ENCODE measurements at regions not wholly inside any gene's neighbourhood (a gene's known extent, or its start where the extent isn't known, plus 50 kb on each side); places are given as distances from the start of the nearest gene placed in this dataset.

DNA sequence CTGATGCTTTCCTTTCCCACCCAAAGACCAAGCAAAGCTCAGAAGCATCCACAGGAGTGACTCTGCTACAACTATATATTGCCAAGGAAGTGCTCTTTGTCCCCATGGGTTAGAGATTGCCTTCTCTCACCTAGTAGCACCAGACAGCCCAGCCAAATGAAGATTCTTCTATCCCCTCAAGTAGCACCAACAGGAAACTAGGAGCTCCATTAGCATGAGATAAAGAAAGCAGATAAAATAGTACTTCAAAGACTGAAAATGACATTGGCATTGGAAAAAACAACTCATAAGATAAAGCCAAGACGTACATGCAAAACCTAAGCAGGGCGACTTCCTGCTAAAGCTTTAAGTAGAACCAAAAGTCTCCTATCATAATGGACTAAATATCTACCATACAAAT is 871.5 kb downstream of the AMY1C start:
- TF ChIP-seq POLR2AphosphoS5 (IDR thresholded peaks at IDR 0.05) = no peak
- TF ChIP-seq, protein P1, sequence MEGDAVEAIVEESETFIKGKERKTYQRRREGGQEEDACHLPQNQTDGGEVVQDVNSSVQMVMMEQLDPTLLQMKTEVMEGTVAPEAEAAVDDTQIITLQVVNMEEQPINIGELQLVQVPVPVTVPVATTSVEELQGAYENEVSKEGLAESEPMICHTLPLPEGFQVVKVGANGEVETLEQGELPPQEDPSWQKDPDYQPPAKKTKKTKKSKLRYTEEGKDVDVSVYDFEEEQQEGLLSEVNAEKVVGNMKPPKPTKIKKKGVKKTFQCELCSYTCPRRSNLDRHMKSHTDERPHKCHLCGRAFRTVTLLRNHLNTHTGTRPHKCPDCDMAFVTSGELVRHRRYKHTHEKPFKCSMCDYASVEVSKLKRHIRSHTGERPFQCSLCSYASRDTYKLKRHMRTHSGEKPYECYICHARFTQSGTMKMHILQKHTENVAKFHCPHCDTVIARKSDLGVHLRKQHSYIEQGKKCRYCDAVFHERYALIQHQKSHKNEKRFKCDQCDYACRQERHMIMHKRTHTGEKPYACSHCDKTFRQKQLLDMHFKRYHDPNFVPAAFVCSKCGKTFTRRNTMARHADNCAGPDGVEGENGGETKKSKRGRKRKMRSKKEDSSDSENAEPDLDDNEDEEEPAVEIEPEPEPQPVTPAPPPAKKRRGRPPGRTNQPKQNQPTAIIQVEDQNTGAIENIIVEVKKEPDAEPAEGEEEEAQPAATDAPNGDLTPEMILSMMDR (IDR thresholded peaks at IDR 0.05) = no peak
